Dedifferentiated amniotic fluid mesenchymal stem cell (primary cell): ENCODE measurements at regions not wholly inside any gene's neighbourhood (a gene's known extent, or its start where the extent isn't known, plus 50 kb on each side); places are given as distances from the start of the nearest gene placed in this dataset.
"Not testable (repeated sequence)": the region's sequence is repeated elsewhere in the genome, so short reads cannot be mapped to it uniquely, and the experiment has no call there.

ENCODE experiments used
- DNase-seq: peaks from one replicate; pipeline ENCODE4 v3.0.0-alpha.2; 2016; ENCODE audit errors: extremely low spot score

- no peak for DNase-seq
These were observed 79.4 kb upstream of the ZNF469 start for GRCh38 chr16:88303405-88303804.

DNA sequence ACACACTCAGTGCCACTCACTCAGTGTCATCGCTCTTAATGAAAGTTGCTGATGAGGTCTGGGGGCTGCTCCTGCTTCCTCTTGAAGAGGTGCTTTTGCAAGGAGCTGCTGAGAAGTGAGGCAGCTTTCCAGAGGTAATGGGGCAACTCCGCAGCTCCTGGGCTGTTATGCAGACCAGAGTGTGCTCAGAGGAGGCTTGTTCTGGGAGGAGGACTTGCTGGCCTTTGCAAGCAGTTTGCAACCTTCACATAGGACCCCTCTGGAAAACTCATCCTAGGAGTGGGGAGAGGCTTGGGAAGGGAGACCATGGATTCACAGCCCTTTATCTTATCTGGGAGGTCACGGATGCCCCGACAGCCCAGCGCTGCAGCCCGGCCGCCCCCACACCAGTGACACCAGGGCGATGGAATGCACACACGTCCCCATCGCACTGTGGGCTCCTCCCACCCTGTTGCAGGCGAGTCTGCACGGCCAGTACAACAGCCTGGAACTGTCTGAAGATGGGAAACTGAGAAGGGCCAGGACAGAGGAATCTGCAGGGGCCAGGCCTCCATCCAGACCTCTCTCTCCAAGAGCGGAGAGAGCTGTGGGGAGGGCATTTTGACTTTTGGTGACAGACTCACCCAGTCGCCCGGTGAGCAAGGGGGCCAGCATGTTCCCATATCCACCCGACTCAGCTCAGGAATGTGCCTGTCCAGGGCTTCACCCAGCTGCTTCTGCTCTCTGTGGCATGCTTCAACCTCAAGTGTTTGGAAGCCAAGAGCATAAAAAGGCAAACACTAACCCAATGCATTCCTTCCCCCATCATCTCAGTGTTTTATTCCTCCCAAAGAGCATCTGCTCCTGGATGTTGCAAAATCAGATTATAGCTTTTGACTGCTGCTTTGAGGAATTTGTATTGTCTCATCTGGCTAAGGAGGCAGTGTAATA, 78.6 kb upstream of the ZNF469 start:
- peak; percentile 68 for DNase-seq

GRCh38 chr16:88305176-88305575, 77.6 kb upstream of the ZNF469 start:
- no peak for DNase-seq

- no peak for DNase-seq
These were observed 76.3 kb upstream of the ZNF469 start for GRCh38 chr16:88306411-88306810.

GRCh38 chr16:88306860-88307545, 75.8 kb upstream of the ZNF469 start:
- DNase-seq = peak; percentile 79

DNA sequence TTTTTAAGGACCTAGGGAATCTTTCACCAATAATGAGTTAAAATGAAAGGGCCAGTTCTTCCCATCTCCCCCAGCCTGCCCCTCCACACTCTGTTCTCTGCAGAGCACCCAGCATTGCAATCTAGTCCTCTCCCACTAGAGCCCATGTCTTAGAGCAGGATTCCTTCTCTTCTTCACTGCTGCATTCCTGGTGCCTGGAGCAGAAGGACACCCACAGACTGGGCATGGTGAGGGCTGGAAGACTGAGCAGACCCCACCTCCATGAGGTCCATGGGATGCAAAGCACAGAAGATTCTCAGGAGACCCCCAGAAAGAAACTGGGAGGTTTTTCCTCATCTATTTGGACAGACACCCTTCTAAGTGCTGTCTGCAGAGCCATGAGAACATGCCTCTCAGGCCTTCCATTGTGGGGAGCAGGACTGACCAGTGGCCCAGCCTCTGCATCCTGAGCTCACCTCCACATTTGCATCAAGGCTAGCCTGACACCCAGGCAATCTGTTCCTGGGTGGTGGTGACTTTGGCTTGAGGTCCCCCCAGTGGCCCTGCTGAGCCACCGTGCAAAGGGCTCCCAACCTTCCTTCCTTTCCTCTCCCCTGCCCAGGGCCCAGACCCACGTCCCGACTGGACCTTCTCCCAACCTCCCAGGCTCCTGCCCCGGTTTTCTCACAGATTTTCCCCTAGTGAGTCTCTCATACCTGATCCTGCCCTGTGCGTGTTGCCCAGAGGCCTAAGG, 74.2 kb upstream of the ZNF469 start:
- DNase-seq = no peak

DNA sequence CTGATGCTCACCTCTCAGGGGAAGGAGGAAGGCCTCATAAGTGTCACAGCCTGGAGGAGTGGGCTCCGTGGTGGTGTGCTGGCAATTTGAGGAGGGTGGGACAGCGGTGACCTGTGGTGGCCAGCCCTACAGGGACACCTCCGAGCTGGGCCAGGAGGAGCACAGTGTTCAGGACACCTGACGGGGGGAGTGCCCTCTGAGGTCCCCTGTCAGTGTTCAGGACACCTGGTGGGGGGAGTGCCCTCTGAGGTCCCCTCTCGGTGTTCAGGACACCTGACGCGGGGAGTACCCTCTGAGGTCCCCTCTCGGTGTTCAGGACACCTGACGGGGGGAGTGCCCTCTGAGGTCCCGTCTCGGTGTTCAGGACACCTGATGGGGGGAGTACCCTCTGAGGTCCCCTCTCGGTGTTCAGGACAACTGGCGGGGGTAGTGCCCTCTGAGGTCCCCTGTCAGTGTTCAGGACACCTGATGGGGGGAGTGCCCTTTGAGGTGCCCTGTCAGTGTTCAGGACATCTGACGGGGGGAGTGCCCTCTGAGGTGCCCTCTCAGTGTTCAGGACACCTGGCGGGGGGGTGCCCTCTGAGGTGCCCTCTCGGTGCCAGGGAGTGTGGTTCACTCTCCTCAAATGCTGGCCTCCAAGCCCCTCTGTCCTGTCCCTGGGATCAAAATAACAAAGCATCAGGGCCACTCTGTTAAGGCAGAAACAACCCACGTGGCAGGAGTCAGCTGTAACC, 73.4 kb upstream of the ZNF469 start:
- DNase-seq = no peak

- no peak for DNase-seq
These were observed 72.9 kb upstream of the ZNF469 start for GRCh38 chr16:88309908-88310265.

DNA sequence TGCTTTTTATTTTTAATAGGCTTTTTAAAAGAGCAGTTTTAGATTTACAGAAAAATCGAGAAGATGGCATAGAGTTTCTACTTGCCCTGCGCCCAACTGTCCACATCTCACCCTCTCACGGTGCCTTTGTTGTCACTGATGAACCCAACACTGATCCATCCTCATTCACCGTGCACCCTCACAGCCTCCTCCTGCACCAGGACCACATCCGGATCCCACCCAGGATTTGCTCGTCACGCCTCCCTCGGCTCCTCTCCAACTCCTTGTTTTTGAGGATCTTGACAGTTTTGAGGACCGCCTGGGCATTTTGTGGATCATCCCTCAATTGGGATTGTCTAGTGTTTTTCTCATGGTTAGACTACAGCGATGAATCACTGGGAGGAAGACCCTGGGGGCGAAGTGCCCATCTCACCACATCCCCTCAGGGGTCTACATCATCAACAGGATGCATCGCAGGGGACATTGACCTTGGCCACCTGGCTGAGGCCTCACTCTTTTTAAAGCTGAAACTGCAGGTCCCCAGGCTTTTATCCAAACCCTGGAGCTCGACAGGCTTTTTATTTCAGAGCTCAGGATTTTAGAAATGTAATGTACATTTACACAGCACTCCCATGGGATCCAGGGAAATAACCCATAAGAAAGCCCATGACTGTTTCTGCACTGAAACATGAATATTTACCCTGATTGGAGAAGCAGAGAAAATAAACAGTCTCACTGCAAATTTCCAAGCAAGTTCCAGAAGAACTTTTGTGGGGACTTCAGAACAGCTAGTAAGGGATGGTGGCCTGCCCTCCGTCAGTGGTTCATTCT, 71.8 kb upstream of the ZNF469 start:
- DNase-seq = no peak

DNA sequence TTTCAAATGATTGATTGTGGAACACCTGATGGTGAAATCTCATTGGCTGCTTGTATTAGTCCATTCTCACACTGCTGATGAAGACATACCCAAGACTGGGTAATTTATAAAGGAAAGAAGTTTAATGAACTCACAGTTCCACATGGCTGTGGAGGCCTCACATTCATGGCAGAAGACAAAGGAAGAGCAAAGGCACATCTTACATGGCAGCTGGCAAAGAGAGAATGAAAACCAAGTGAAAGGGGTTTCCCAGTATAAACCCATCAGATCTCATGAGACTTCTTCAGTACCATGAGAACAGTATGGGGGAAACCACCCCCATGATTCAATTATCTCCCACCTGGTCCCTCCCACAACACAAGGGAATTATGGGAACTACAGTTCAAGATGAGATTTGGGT, 70.9 kb upstream of the ZNF469 start:
- DNase-seq = not testable (repeated sequence)

- no peak for DNase-seq
These were observed 70.0 kb upstream of the ZNF469 start for GRCh38 chr16:88312732-88313131.

DNA sequence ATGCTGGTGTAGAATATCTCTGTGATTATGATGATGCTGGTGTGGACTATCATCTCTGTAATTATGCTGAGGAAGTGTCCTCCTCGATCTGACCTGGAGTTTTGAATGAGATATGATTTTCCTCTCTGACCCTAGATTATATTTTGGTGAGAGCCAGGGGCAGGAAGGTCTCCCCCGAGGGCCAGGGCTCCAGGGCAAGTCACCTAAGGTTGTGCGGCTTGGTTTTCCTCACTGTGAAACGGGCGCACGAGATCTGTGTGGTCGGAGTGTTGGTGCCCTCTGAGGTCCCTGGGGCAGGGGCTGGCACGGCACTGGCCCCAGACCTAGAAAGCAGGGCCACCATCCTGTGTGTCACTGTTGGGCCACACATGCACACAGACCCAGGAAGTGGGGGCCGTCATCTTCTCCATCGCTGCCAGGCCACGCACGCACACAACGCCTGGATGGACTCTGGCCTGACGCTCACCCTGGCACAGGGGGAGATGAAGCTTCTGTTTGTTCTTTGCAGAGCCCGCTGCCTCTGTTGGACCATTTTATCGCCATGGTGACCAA, 67.7 kb upstream of the ZNF469 start:
- no peak for DNase-seq

DNA sequence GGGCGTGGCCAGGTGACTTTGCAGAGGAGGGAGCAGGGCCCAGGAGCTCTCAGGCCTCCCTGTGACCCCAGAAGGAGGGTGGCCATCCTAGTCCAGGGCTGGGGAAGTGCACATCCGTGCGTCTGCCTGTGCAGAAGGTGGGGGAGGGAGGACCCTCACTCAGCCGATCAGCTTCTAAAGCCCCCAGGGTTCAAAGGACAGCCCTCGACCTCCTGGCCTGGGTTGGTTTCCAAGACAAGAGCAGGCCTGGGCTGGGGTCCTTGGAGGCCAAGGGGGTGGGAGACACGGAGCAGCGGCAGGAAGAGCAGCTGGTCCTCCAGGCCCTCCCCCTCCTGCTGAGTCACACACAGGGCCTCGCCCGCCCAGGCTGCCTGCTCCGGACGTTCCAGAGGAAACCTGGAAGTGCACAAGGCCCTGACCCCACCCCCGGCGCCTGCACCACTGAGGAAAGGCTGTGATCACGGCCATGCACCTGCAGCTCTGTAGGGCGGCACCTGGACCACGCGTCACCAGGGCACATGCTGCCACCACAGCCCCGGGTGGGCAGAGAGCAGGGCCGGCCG, 67.1 kb upstream of the ZNF469 start:
- DNase-seq = no peak

GRCh38 chr16:88316151-88316550, 66.6 kb upstream of the ZNF469 start:
- DNase-seq = no peak

GRCh38 chr16:88316941-88317612, 65.7 kb upstream of the ZNF469 start:
- no peak for DNase-seq

DNA sequence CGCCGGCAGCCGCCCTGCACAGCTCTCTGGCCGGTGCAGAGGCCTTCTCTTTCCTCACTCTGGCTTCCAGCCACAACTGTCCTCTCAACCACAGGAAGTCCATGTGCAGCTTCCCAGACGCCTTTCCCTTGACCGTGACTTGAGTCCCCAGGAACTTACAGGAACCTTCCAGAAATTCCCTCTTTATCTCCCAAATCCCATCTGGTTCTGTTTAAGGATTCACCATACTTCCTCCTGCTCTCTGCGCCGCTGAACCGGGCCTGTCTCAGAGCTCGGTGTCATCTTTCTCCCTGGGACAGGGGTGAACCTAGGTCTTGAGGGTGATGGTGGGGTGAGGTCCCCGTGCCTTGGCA, 65.2 kb upstream of the ZNF469 start:
- DNase-seq = no peak

DNA sequence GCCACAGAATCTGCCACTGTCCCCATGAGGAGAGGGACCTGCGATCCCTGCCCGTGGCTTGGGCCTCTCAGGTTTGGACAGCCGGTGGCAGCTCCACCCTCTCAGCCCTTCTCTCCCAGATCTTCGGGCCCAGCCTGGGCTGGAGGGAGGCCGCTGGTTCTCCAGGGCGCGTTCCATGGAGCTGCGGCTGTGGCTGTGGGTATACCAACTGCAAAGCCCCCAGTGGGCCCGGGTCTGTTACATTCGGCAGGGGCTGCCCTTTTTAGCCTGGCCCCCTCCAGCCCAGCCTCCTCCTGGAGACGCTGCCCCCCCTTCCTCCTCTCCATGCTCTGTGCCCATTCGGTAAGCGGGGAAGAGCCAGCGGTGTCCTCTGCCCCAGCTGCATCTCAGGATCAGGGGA, 64.7 kb upstream of the ZNF469 start:
- no peak for DNase-seq

GRCh38 chr16:88318521-88318920, 64.2 kb upstream of the ZNF469 start:
- no peak for DNase-seq

GRCh38 chr16:88319116-88319965, 63.4 kb upstream of the ZNF469 start:
- DNase-seq = no peak
